T-helper 1 cell treated with Interleukin-12 subunit alpha and Interleukin-12 subunit beta and Interleukin-4 antibody, amounts not matched to agents 30 ng/mL and 1 ng/mL, for 36 hours (primary cell): ENCODE measurements at regions not wholly inside any gene's neighbourhood (a gene's known extent, or its start where the extent isn't known, plus 50 kb on each side); places are given as distances from the start of the nearest gene placed in this dataset.

Experiments used
- intact Hi-C: fragments of 100-400 bp; cut with micrococcal nuclease; formaldehyde crosslinking; loops from one replicate; pipeline ENCODE4 v1.15.1; 2024

- intact Hi-C loops, result no loop called here
Observed at GRCh38 chr7:15863951-15864625, 177.6 kb upstream of the MEOX2 start.

GRCh38 chr7:15862781-15863165, 176.3 kb upstream of the MEOX2 start:
- intact Hi-C loops, result no loop called here

- intact Hi-C loops, result no loop called here
Observed at GRCh38 chr7:15862016-15862780, 175.7 kb upstream of the MEOX2 start.

GRCh38 chr7:15860264-15860949, 173.9 kb upstream of the MEOX2 start:
- intact Hi-C loops, result no loop called here

- intact Hi-C loops, result no loop called here
Observed at GRCh38 chr7:15857026-15857425, 170.5 kb upstream of the MEOX2 start.

DNA sequence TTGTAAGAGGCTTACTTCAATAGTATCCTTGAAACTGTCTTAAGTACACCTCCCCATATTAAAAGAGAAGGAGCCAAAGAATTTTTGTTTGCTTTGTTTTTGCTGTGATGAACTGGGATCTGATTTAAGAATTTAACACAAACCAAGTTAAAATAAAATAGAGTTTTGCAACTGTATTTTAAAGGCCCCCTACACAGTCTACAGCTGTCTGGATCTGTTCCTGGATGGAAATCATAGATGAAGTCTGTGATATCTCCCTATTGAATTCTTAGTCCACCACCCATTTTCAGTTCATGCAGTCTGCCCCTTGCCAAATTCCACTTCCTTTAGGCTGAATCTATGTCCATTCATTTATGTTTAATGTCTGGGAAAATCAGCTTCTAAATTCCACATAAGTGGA, 169.8 kb upstream of the MEOX2 start:
- intact Hi-C loops, result no loop called here

DNA sequence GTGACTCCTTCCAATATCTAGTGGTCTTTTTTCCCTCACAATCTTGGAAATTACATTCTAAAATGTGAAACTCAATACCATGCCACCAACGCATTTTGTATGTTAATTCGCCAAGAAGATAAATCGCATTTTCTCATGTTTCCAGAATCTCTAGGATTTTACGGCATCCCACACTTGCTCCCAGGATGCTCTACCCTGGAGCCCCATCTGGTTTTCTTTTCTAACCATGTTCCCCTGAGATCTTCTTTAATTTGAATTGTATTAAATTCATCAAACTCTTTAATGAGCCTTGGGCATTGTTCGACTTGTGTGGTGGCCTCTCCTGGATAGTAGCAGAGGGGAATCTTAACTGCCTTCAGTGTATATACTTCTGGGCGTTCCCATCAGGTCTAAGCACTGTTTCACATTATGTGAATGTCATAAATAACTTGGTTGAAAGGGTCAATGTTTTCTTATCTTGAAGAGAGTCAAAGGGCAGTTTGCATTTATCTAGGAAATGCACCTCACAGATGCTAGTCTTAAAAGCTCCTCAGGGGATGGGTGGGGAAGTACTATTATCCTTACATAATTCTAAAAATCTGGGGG, 169.1 kb upstream of the MEOX2 start:
- intact Hi-C loops, result no loop called here

DNA sequence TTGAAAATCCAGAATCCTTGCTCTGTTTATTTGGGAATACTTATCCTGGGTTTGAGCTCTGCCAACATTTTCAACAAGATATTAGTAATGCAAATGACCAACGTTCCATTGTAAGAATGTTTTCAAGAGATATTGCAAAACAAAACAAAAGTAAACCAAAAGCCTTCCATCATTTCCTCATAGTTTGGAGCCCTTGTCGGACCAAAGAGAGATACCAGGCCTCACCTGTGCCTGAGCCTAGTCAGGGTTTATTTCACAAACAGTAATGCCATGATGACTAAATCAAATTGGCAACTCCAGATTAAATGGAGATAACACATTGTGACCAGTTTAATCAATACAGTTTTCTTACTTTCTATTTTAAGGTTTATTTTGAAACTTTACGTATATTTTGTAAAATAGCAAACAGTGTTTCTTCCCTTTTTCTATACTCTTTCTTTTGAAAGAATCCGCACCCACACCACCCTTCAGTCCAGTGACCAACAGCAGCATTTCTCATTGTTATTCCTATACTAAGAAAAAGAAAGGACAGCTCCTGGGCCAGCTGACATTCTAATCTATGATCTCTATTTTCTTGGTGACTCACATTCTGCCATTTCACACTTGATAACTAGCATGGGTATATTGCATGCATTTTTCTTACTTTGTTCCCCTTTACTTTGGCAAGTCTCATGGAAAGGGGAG, 168.5 kb upstream of the MEOX2 start:
- intact Hi-C loops, result no loop called here

DNA sequence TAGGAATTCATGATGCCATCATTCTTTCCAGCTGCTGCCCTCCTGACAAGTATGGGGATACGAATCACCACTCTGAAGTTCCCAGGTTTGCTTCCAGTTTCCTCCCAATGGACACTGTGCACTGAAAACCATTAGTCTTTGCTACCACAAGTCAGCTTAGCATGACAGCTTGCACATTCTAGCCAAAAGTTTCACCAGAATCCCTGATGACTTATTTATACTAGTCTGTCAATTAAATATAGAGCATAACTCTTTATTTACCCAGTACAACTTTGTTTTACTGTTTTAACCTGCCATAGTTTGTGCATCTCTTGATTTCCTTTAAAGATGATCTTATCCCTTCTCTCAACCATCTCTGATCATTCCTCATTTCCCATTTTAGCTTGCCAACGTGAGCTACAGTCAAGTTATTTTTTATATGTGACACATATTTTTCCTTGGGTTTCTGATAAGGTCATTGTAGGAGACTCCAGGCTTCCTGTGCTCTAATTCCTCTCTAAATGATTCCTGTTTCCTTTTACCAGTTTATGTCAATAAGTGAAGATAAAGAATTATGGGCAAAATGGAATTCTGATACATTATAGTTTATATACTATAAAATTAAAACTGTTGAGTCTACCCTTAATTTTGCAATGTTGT, 167.5 kb upstream of the MEOX2 start:
- intact Hi-C loops, result no loop called here

DNA sequence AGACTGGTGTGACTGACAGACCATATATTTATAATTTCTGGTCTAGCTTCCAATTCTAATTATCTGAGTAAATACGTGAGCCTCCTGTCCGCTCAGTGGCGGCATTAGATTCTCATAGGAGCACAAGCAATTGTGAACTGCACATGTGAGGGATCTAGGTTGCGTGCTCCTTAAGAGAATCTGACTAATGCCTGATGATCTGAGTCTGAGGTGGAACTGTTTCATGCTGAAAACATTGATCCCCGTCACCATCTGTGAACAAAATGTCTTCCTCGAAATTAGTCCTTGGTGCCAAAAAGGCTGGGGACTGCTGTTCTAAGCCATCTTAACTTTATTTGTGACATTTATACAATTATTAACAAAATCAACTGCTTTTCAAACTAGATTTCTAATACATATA, 164.7 kb upstream of the MEOX2 start:
- intact Hi-C loops, result no loop called here

GRCh38 chr7:15848901-15849300, 162.4 kb upstream of the MEOX2 start:
- intact Hi-C loops, result no loop called here

GRCh38 chr7:15848362-15848761, 161.9 kb upstream of the MEOX2 start:
- intact Hi-C loops, result no loop called here

- intact Hi-C loops, result no loop called here
Observed at GRCh38 chr7:15845868-15846267, 159.4 kb upstream of the MEOX2 start.

- intact Hi-C loops, result no loop called here
Observed at GRCh38 chr7:15845461-15845860, 159.0 kb upstream of the MEOX2 start.

DNA sequence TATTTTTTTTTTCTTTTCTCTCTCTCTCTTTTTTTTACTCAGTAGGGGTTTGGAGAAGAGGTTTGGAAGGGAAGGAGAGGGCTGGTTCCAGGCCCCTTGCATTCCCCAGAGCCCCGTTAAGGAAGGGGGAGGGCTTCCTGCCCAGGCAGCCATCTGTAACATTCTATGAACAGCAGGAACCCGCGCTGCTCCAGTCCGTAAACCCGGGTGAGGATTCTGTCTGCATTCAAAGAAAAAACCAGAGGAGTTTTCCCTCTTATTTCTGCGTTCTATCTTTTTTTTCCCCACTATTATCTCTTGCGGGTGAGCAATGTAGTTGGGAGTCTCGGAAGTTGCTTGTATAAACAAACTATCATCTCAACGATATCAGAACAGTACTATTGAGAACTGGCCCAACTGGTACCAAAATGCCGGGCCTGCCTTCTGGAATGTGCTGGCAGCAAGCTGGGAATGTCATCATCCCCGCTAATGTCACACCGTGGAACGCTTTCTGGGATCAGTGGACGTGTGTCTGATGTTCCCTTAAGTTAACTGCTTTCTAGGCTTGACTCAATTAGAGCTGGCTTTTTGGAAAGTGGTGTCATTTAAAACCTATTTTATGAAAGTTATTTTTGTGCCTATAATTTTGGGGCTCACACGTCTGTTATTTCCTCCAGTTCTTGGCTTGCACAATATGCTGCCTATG, 153.1 kb upstream of the MEOX2 start:
- intact Hi-C loops, result no loop called here

DNA sequence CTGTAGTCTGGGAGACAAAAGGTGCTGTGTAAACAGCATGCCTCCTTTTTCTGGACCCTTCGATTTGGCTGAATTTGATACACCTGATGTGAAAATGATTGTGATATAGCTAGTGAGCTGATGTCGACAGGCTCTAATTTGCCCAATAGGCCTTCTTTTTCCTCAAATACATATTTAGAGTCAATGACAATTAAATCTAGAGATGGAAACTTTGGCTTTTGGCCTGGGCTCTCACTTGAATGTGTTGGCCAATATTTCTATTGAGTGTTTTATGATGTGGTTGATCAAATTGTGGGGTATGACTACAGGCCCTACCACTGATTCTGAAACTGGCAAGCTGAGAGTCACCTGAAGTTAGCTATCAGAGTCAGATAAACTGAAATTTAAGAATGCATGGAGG, 151.8 kb upstream of the MEOX2 start:
- intact Hi-C loops, result no loop called here

DNA sequence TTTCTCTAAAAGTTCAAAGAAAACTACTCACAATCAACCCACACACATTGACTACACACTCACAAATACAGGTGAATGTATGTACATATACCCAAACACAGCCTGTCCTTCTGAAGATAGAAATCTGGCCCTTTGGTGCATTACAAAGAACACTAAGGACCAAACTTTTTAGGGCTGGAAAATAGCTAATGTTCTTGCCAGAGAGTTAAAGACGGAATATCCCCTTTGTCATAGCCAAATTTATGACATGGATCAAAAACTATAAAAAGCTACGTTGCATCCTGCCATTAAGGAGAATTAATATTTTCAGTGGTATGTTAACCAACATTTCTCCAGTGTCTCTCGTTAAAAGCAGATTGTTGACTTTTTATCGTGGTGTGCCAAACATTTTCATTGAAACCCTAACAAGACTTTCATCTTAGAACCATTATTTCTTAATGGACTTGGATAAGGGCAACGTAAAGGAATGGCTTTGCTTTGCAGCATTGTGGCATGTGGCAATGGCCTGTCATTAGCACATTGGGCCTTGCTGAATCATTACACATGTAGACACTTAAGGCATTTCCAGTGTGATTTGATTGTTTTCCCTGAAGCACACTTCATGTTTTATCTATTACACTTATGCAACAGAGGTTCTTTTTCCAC, 150.9 kb upstream of the MEOX2 start:
- intact Hi-C loops, result no loop called here

GRCh38 chr7:15836651-15837050, 150.2 kb upstream of the MEOX2 start:
- intact Hi-C loops, result no loop called here

DNA sequence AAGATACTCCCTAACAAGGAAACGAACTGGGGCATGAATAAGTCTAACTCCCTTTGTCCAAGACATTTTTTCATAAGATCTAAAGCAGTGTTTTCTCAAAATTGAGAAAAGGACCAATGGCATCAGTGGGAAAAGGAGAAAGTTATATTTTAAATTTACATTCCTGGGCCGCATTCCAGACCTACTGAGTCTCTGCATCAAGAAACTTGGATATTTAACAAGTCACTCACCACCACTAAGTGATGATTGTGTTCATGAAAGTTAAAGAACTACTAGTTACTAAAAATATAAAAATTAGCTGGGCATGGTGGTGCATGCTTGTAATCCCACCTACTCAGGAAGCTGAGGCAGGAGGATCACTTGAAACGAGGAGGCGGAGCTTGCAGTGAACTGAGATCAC, 149.6 kb upstream of the MEOX2 start:
- intact Hi-C loops, result no loop called here

DNA sequence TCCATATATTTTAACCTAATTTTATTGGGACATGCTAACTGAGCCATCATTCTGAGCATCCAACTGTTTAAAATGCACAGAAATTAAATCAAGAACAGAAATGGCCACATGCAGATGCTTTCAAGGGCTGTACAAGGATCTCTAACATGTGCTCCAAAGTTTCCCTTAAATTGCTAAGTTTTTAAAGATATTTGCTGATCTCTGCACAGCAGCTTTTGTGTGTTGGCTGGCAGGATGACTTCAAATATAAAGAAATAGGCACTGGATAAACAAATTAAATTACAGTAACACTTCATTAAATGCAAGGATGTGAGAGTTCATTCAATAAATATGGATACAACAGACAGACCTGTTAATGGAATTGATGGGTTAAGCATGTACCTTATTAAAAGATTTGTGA, 148.0 kb upstream of the MEOX2 start:
- intact Hi-C loops, result no loop called here
